ENCODE measurements at regions not wholly inside any gene's neighbourhood (a gene's known extent, or its start where the extent isn't known, plus 50 kb on each side); places are given as distances from the start of the nearest gene placed in this dataset.

- TF ChIP-seq REST (tag by site-specific recombination; IDR thresholded peaks at IDR 0.05), result no peak
Observed at GRCh38 chr4:36966756-36967460, 277.6 kb upstream of the NWD2 start (continued).

- ChIA-PET POLR2A (no interaction called here), CTCF (no interaction called here)
- H3K27ac ChIP-seq (ENCODE audit: extremely low read depth, low read depth, low read length), result no peak overlapping the region
- no peaks in the 10 kb centered on the region for H3K4me1 ChIP-seq (ENCODE audit: control insufficient read depth, insufficient read depth, low read length)
- H3K4me3 ChIP-seq (ENCODE audit: low read depth, low read length), result no peak overlapping the region
- H3K36me3 ChIP-seq (ENCODE audit: control insufficient read depth in 2 of 2, insufficient read depth in 1 of 2, low read length in 2 of 2), result no peaks in the 10 kb centered on the region
- H3K9me3 ChIP-seq (ENCODE audit: control insufficient read depth, insufficient read depth, low read depth, low read length), result no peaks in the 10 kb centered on the region
- no peak for TF ChIP-seq GLI2 (tag by site-specific recombination; IDR thresholded peaks at IDR 0.05; ENCODE audit: borderline replicate concordance, low read depth)
- no peak for TF ChIP-seq ZNF571 (tag by site-specific recombination; IDR thresholded peaks at IDR 0.05)
- TF ChIP-seq ZNF449 (tag by site-specific recombination; IDR thresholded peaks at IDR 0.05), result no peak
- no peak for TF ChIP-seq ZBTB48 (tag by site-specific recombination; IDR thresholded peaks at IDR 0.05)
- no peak for TF ChIP-seq KLF10 (tag by site-specific recombination; IDR thresholded peaks at IDR 0.05)
- no peak for TF ChIP-seq ZNF138 (tag by site-specific recombination; IDR thresholded peaks at IDR 0.05; ENCODE audit: borderline replicate concordance)
- TF ChIP-seq ZNF670 (tag by site-specific recombination; IDR thresholded peaks at IDR 0.05; ENCODE audit: low read depth), result no peak
Observed at GRCh38 chr4:36979533-36979932, 265.0 kb upstream of the NWD2 start.

- no peaks in the 10 kb centered on the region for H3K4me1 ChIP-seq (ENCODE audit: control insufficient read depth, insufficient read depth, low read length)
- H3K36me3 ChIP-seq (ENCODE audit: control insufficient read depth in 2 of 2, insufficient read depth in 1 of 2, low read length in 2 of 2), result no peaks in the 10 kb centered on the region
- CTCF ChIA-PET, result no interaction called here
- H3K27ac ChIP-seq (ENCODE audit: extremely low read depth, low read depth, low read length), result no peak overlapping the region
- no peak overlapping the region for H3K4me3 ChIP-seq (ENCODE audit: low read depth, low read length)
- no peaks in the 10 kb centered on the region for H3K9me3 ChIP-seq (ENCODE audit: control insufficient read depth, insufficient read depth, low read depth, low read length)
- POLR2A ChIA-PET, result no interaction called here
- TF ChIP-seq ZNF785 (tag by site-specific recombination; IDR thresholded peaks at IDR 0.05) (no peak), ZNF184 (tag by site-specific recombination; IDR thresholded peaks at IDR 0.05) (no peak), ZNF23 (tag by site-specific recombination; IDR thresholded peaks at IDR 0.05; ENCODE audit: borderline replicate concordance) (no peak), WT1 (tag by site-specific recombination; IDR thresholded peaks at IDR 0.05) (no peak), ZNF777 (tag by site-specific recombination; IDR thresholded peaks at IDR 0.05; ENCODE audit: borderline replicate concordance) (no peak), ZFP41 (tag by site-specific recombination; IDR thresholded peaks at IDR 0.05; ENCODE audit: borderline replicate concordance) (no peak), ZFP37 (tag by site-specific recombination; IDR thresholded peaks at IDR 0.05) (no peak), ZNF426 (tag by site-specific recombination; IDR thresholded peaks at IDR 0.05) (no peak), REST (tag by site-specific recombination; IDR thresholded peaks at IDR 0.05) (no peak), HOXC10 (CRISPR knock-in tag; IDR thresholded peaks at IDR 0.05) (no peak), SCRT2 (tag by site-specific recombination; IDR thresholded peaks at IDR 0.05) (no peak)
- TF ChIP-seq, protein P1, sequence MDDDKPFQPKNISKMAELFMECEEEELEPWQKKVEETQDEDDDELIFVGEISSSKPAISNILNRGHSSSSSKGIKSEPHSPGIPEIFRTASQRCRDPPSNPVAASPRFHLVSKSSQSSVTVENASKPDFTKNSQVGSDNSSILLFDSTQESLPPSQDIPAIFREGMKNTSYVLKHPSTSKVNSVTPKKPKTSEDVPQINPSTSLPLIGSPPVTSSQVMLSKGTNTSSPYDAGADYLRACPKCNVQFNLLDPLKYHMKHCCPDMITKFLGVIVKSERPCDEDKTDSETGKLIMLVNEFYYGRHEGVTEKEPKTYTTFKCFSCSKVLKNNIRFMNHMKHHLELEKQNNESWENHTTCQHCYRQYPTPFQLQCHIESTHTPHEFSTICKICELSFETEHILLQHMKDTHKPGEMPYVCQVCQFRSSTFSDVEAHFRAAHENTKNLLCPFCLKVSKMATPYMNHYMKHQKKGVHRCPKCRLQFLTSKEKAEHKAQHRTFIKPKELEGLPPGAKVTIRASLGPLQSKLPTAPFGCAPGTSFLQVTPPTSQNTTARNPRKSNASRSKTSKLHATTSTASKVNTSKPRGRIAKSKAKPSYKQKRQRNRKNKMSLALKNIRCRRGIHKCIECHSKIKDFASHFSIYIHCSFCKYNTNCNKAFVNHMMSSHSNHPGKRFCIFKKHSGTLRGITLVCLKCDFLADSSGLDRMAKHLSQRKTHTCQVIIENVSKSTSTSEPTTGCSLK (tag by site-specific recombination; IDR thresholded peaks at IDR 0.05), result no peak
Observed at GRCh38 chr4:36990128-36990872, 254.2 kb upstream of the NWD2 start.

Data from HEK293 (cell line).